ENCODE measurements at regions not wholly inside any gene's neighbourhood (a gene's known extent, or its start where the extent isn't known, plus 50 kb on each side); places are given as distances from the start of the nearest gene placed in this dataset.
A peak's percentile ranks its signal among the peaks of the same experiment; 100 is the strongest.

- Histone ChIP-seq H3K36me3 (no peaks in the 10 kb centered on the region), H3K27ac (no peak overlapping the region), H3K4me3 (replicated peaks in 1 of 3) (no peak overlapping the region), H3K9me3 (no peaks in the 10 kb centered on the region), H3K4me1 (no peaks in the 10 kb centered on the region), H3K27me3 (no peaks in the 10 kb centered on the region)
- 15 to 20% methylated on average over 1 of the region's 1 CpG for WGBS, 2 donors
- intact Hi-C loops (cut with DNase I) = no loop called here
- DNase-seq = peak; percentile 10 to 26
- TF ChIP-seq CTCF (IDR thresholded peaks at IDR 0.05) (no peak), POLR2A (IDR thresholded peaks at IDR 0.05) (no peak)
These were observed 101.5 kb upstream of the CBLB start for GRCh38 chr3:105970283-105970682.

GRCh38 chr3:105972069-105972468, 103.3 kb upstream of the CBLB start:
- no peaks in the 10 kb centered on the region for H3K9me3 ChIP-seq
- intact Hi-C loops (cut with DNase I) = no loop called here

GRCh38 chr3:105974381-105974780, 105.6 kb upstream of the CBLB start:
- intact Hi-C loops (cut with DNase I) = no loop called here
- TF ChIP-seq CTCF (IDR thresholded peaks at IDR 0.05) = no peak
- no peak for TF ChIP-seq POLR2A (IDR thresholded peaks at IDR 0.05)
- WGBS, 2 donors = 86 to 93% methylated on average over 2 of the region's 2 CpGs
- no peaks in the 10 kb centered on the region for H3K4me1 ChIP-seq
- H3K27ac ChIP-seq = no peak overlapping the region
- no peaks in the 10 kb centered on the region for H3K27me3 ChIP-seq
- H3K36me3 ChIP-seq = no peaks in the 10 kb centered on the region
- no peak overlapping the region for H3K4me3 ChIP-seq (replicated peaks in 1 of 3)
- no peaks in the 10 kb centered on the region for H3K9me3 ChIP-seq
- no peak for DNase-seq

More at GRCh38 chr3:105972069-105972468, 103.3 kb upstream of the CBLB start:
- Histone ChIP-seq H3K4me3 (replicated peaks in 1 of 3) (no peak overlapping the region), H3K27ac (no peak overlapping the region), H3K36me3 (no peaks in the 10 kb centered on the region), H3K4me1 (no peaks in the 10 kb centered on the region), H3K27me3 (no peaks in the 10 kb centered on the region)
- WGBS, 2 donors = 0% methylated on average over 1 of the region's 1 CpG
- TF ChIP-seq CTCF (IDR thresholded peaks at IDR 0.05) = no peak
- TF ChIP-seq POLR2A (IDR thresholded peaks at IDR 0.05) = no peak
- no peak for DNase-seq

- H3K4me1 ChIP-seq = no peaks in the 10 kb centered on the region
- no peak overlapping the region for H3K4me3 ChIP-seq (replicated peaks in 1 of 3)
- no peak overlapping the region for H3K27ac ChIP-seq
- no peaks in the 10 kb centered on the region for H3K27me3 ChIP-seq
- 87% methylated on average over 2 of the region's 2 CpGs for WGBS, 2 donors
- H3K36me3 ChIP-seq = no peaks in the 10 kb centered on the region
- no peaks in the 10 kb centered on the region for H3K9me3 ChIP-seq
- DNase-seq = no peak
- intact Hi-C loops (cut with DNase I) = no loop called here
- TF ChIP-seq POLR2A (IDR thresholded peaks at IDR 0.05) (no peak), CTCF (IDR thresholded peaks at IDR 0.05) (no peak)
These were observed 107.4 kb upstream of the CBLB start for GRCh38 chr3:105976196-105976595.

- H3K9me3 ChIP-seq = no peaks in the 10 kb centered on the region
- H3K27ac ChIP-seq = no peak overlapping the region
- intact Hi-C loops (cut with DNase I) = no loop called here
- no peak overlapping the region for H3K4me3 ChIP-seq (replicated peaks in 1 of 3)
- no peaks in the 10 kb centered on the region for H3K36me3 ChIP-seq
- no peak for TF ChIP-seq POLR2A (IDR thresholded peaks at IDR 0.05)
- TF ChIP-seq CTCF (IDR thresholded peaks at IDR 0.05) = no peak
- H3K4me1 ChIP-seq = no peaks in the 10 kb centered on the region
- no peak for DNase-seq
- no peaks in the 10 kb centered on the region for H3K27me3 ChIP-seq
- WGBS, 2 donors = 77 to 80% methylated on average over 3 of the region's 3 CpGs
These were observed 111.1 kb upstream of the CBLB start for GRCh38 chr3:105979961-105980360.
